Panc1 (cell line): ENCODE measurements at regions not wholly inside any gene's neighbourhood (a gene's known extent, or its start where the extent isn't known, plus 50 kb on each side); places are given as distances from the start of the nearest gene placed in this dataset.

Source experiments
- POLR2AphosphoS5 ChIP-seq: IDR thresholded peaks from 2 replicates; pipeline ENCODE4 v1.6.1; 2012; ENCODE audit warnings: mild to moderate bottlenecking, low read depth, low read length, moderate library complexity
- TF ChIP-seq, protein P1 (sequence below): fragments of 450-650 bp; IDR thresholded peaks from 2 replicates; pipeline ENCODE4 v1.5.1; 2017; ENCODE audit warnings: mild to moderate bottlenecking
- TF ChIP-seq, protein P2 (sequence below), 2 experiments: IDR thresholded peaks; 2 replicates each; pipeline ENCODE4 v1.6.1; 2011 to 2012; ENCODE audit warnings: low read depth in 2 of 2, control low read depth in 1 of 2, low read length in 1 of 2, mild to moderate bottlenecking in 1 of 2, moderate library complexity in 1 of 2; ENCODE audit not compliant: insufficient read depth in 1 of 2

DNA sequence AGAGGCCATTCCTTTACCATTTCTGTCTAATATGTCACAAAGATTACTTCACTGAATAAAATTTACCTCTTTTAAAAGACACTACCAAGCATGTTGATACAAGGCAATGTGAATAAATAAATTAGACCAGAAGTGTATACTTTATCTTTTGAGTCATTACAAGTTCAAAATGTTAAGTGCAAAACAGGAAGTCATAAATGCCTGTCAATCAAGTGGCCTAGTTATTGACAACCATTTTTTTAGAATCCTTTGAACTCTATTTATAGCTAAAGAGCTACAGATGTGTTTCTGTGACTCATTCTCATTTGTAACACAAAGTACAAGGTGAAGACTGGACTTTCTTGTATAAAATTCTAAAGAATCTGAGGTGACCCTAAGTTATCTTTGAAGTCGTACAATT is 602.7 kb upstream of the SEMA6A start:
- TF ChIP-seq, protein P1, sequence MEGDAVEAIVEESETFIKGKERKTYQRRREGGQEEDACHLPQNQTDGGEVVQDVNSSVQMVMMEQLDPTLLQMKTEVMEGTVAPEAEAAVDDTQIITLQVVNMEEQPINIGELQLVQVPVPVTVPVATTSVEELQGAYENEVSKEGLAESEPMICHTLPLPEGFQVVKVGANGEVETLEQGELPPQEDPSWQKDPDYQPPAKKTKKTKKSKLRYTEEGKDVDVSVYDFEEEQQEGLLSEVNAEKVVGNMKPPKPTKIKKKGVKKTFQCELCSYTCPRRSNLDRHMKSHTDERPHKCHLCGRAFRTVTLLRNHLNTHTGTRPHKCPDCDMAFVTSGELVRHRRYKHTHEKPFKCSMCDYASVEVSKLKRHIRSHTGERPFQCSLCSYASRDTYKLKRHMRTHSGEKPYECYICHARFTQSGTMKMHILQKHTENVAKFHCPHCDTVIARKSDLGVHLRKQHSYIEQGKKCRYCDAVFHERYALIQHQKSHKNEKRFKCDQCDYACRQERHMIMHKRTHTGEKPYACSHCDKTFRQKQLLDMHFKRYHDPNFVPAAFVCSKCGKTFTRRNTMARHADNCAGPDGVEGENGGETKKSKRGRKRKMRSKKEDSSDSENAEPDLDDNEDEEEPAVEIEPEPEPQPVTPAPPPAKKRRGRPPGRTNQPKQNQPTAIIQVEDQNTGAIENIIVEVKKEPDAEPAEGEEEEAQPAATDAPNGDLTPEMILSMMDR = no peak
- TF ChIP-seq, protein P2, sequence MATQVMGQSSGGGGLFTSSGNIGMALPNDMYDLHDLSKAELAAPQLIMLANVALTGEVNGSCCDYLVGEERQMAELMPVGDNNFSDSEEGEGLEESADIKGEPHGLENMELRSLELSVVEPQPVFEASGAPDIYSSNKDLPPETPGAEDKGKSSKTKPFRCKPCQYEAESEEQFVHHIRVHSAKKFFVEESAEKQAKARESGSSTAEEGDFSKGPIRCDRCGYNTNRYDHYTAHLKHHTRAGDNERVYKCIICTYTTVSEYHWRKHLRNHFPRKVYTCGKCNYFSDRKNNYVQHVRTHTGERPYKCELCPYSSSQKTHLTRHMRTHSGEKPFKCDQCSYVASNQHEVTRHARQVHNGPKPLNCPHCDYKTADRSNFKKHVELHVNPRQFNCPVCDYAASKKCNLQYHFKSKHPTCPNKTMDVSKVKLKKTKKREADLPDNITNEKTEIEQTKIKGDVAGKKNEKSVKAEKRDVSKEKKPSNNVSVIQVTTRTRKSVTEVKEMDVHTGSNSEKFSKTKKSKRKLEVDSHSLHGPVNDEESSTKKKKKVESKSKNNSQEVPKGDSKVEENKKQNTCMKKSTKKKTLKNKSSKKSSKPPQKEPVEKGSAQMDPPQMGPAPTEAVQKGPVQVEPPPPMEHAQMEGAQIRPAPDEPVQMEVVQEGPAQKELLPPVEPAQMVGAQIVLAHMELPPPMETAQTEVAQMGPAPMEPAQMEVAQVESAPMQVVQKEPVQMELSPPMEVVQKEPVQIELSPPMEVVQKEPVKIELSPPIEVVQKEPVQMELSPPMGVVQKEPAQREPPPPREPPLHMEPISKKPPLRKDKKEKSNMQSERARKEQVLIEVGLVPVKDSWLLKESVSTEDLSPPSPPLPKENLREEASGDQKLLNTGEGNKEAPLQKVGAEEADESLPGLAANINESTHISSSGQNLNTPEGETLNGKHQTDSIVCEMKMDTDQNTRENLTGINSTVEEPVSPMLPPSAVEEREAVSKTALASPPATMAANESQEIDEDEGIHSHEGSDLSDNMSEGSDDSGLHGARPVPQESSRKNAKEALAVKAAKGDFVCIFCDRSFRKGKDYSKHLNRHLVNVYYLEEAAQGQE (IDR thresholded peaks at IDR 0.05; ENCODE audit: insufficient read depth in 1 of 2, low read depth in 2 of 2, low read length in 1 of 2) = no peak
- TF ChIP-seq POLR2AphosphoS5 = no peak
